Brain microvascular endothelial cell (primary cell): ENCODE measurements at regions not wholly inside any gene's neighbourhood (a gene's known extent, or its start where the extent isn't known, plus 50 kb on each side); places are given as distances from the start of the nearest gene placed in this dataset.
"Not testable (repeated sequence)": the region's sequence is repeated elsewhere in the genome, so short reads cannot be mapped to it uniquely, and the experiment has no call there.

Experiments
- DNase-seq: peaks from one replicate; pipeline ENCODE4 v3.0.0-alpha.2; 2020
- H3K27ac ChIP-seq: fragments of 250-450 bp; sonication (Bioruptor Pico); 2 replicates; pipeline ENCODE4 v1.5.1; 2020; ENCODE audit warnings: mild to moderate bottlenecking, moderate library complexity
- H3K27me3 ChIP-seq: fragments of 250-450 bp; sonication (Bioruptor Pico); replicated peaks from 2 replicates; pipeline ENCODE4 v1.5.1; 2020; ENCODE audit warnings: mild to moderate bottlenecking
- H3K36me3 ChIP-seq: fragments of 250-450 bp; sonication (Bioruptor Pico); replicated peaks from 2 replicates; pipeline ENCODE4 v1.5.1; 2020; ENCODE audit warnings: mild to moderate bottlenecking
- H3K4me3 ChIP-seq: 2 replicates; pipeline ENCODE4 v1.5.1; 2011; ENCODE audit warnings: low read depth, mild to moderate bottlenecking, control low read depth, low read length, moderate library complexity
- in situ Hi-C: cut with HindIII; loops from 2 replicates; pipeline ENCODE4 v1.10.0; 2017; ENCODE audit warnings: low sequenced_read_pairs, low pct_ligation_motif_present
- TF ChIP-seq, protein P1 (sequence below): IDR thresholded peaks from 2 replicates; pipeline ENCODE4 v1.5.1; 2011; ENCODE audit warnings: low read depth, mild to moderate bottlenecking, moderate library complexity, low read length, control low read depth, inconsistent platforms; ENCODE audit errors: missing control alignments

DNA sequence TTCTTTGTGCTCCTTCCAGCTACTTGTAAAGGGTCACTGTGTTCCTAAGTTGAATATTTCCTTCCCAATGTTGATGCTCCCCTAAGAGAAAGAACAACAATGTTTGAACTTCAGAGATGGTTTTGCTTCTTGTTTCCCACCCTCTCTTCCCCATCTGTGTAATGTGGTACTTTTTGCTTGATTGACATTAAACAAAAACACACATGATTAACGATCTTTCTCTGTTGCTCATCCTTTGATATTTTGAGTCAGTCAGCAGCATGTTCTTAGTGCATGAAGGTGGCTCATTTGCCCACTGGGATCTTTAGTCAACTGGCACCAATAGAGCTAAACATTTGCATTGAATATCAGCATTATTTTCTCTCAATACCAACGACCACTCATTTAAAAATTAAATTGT is 313.0 kb upstream of the RIOK2 start:
- Histone ChIP-seq H3K4me3 (no peak overlapping the region), H3K27me3 (no peaks in the 10 kb centered on the region), H3K36me3 (no peaks in the 10 kb centered on the region), H3K27ac (no peak overlapping the region)
- no peak for DNase-seq
- TF ChIP-seq, protein P1, sequence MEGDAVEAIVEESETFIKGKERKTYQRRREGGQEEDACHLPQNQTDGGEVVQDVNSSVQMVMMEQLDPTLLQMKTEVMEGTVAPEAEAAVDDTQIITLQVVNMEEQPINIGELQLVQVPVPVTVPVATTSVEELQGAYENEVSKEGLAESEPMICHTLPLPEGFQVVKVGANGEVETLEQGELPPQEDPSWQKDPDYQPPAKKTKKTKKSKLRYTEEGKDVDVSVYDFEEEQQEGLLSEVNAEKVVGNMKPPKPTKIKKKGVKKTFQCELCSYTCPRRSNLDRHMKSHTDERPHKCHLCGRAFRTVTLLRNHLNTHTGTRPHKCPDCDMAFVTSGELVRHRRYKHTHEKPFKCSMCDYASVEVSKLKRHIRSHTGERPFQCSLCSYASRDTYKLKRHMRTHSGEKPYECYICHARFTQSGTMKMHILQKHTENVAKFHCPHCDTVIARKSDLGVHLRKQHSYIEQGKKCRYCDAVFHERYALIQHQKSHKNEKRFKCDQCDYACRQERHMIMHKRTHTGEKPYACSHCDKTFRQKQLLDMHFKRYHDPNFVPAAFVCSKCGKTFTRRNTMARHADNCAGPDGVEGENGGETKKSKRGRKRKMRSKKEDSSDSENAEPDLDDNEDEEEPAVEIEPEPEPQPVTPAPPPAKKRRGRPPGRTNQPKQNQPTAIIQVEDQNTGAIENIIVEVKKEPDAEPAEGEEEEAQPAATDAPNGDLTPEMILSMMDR: no peak
- in situ Hi-C loops: no loop called here

- TF ChIP-seq, protein P1: no peak
- no peak overlapping the region for H3K27ac ChIP-seq
- no peak for DNase-seq
- no peaks in the 10 kb centered on the region for H3K36me3 ChIP-seq
- no peaks in the 10 kb centered on the region for H3K27me3 ChIP-seq
- in situ Hi-C loops: no loop called here
- no peak overlapping the region for H3K4me3 ChIP-seq
Observed at GRCh38 chr5:97498657-97499056, 315.6 kb upstream of the RIOK2 start.

- TF ChIP-seq, protein P1: no peak
Observed at GRCh38 chr5:97499605-97500004, 316.6 kb upstream of the RIOK2 start.

GRCh38 chr5:97501286-97501964 is 318.4 kb upstream of the RIOK2 start:
- Histone ChIP-seq H3K27me3 (no peaks in the 10 kb centered on the region), H3K27ac (no peak overlapping the region), H3K4me3 (no peak overlapping the region), H3K36me3 (no peaks in the 10 kb centered on the region)
- TF ChIP-seq, protein P1: no peak
- in situ Hi-C loops: no loop called here
- DNase-seq: no peak

More at GRCh38 chr5:97499605-97500004, 316.6 kb upstream of the RIOK2 start:
- Histone ChIP-seq H3K36me3 (no peaks in the 10 kb centered on the region), H3K4me3 (no peak overlapping the region), H3K27me3 (no peaks in the 10 kb centered on the region), H3K27ac (no peak overlapping the region)
- DNase-seq: no peak
- in situ Hi-C loops: no loop called here

GRCh38 chr5:97501965-97502305 is 318.9 kb upstream of the RIOK2 start:
- H3K27ac ChIP-seq: no peak overlapping the region
- in situ Hi-C loops: no loop called here
- H3K36me3 ChIP-seq: no peaks in the 10 kb centered on the region
- no peak overlapping the region for H3K4me3 ChIP-seq
- no peak for DNase-seq
- no peaks in the 10 kb centered on the region for H3K27me3 ChIP-seq
- TF ChIP-seq, protein P1: no peak

GRCh38 chr5:97508864-97509263 is 325.8 kb upstream of the RIOK2 start:
- DNase-seq: no peak
- no peaks in the 10 kb centered on the region for H3K27me3 ChIP-seq
- in situ Hi-C loops: no loop called here
- TF ChIP-seq, protein P1: no peak
- no peak overlapping the region for H3K27ac ChIP-seq
- H3K36me3 ChIP-seq: no peaks in the 10 kb centered on the region
- H3K4me3 ChIP-seq: no peak overlapping the region

GRCh38 chr5:97519565-97519964 is 336.5 kb upstream of the RIOK2 start:
- H3K4me3 ChIP-seq, H3K27me3 ChIP-seq, in situ Hi-C loops, H3K36me3 ChIP-seq, H3K27ac ChIP-seq, DNase-seq: not testable (repeated sequence)

GRCh38 chr5:97523336-97523735 is 340.3 kb upstream of the RIOK2 start:
- H3K4me3 ChIP-seq, H3K27me3 ChIP-seq, DNase-seq, in situ Hi-C loops, H3K36me3 ChIP-seq, H3K27ac ChIP-seq: not testable (repeated sequence)
